ENCODE measurements at regions not wholly inside any gene's neighbourhood (a gene's known extent, or its start where the extent isn't known, plus 50 kb on each side); places are given as distances from the start of the nearest gene placed in this dataset.

GRCh38 chr7:101693498-101694091 lies 64.5 kb upstream of the MYL10 start:
- no peak for DNase-seq
- in situ Hi-C loops (cut with HindIII; ENCODE audit: low pct_ligation_motif_present, low sequenced_read_pairs): no loop called here
- no peak for TF ChIP-seq CTCF (IDR thresholded peaks at IDR 0.05; ENCODE audit: low read depth, low read length, missing control alignments)

DNA sequence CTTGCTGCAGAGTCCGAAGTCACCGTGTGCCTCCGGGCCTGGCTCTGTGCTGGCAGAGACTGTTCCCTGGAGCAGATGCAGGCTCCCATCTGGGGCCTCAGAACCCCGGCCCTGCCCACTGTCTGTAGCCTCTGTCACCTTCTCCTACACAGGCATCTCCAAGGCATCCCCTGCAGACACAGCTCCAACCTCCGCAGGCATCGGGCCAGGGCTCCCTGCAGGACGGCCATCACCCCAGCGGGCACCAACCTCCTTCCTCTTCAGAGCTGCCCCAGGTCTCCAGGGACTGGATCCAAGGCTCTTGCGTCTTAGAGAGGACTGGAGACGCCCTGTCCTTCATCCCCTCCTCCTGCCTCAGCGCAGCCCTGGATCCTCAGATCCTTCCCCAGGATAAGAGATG lies 69.9 kb upstream of the MYL10 start:
- no peak for TF ChIP-seq CTCF (IDR thresholded peaks at IDR 0.05; ENCODE audit: low read depth, low read length, missing control alignments)
- Histone ChIP-seq H3K4me3 (ENCODE audit: low read depth, low read length) (no peak overlapping the region), H3K27me3 (replicated peaks) (peaks cover 16% of the 10 kb centered on the region), H3K27ac (no peak overlapping the region), H3K36me3 (replicated peaks) (no peaks in the 10 kb centered on the region)
- DNase-seq: no peak
- in situ Hi-C loops (cut with HindIII; ENCODE audit: low pct_ligation_motif_present, low sequenced_read_pairs): no loop called here

More at GRCh38 chr7:101693498-101694091, 64.5 kb upstream of the MYL10 start:
- H3K36me3 ChIP-seq (replicated peaks): no peaks in the 10 kb centered on the region
- H3K27ac ChIP-seq: no peak overlapping the region
- H3K4me3 ChIP-seq (ENCODE audit: low read depth, low read length): no peak overlapping the region
- H3K27me3 ChIP-seq (replicated peaks): no peaks in the 10 kb centered on the region

- TF ChIP-seq CTCF (IDR thresholded peaks at IDR 0.05; ENCODE audit: low read depth, low read length, missing control alignments): no peak
- Histone ChIP-seq H3K4me3 (ENCODE audit: low read depth, low read length) (no peak overlapping the region), H3K27ac (no peak overlapping the region), H3K27me3 (replicated peaks) (peaks cover 16% of the 10 kb centered on the region), H3K36me3 (replicated peaks) (no peaks in the 10 kb centered on the region)
- DNase-seq: no peak
- in situ Hi-C loops (cut with HindIII; ENCODE audit: low pct_ligation_motif_present, low sequenced_read_pairs): no loop called here
Observed at GRCh38 chr7:101699399-101699798, 70.3 kb upstream of the MYL10 start.

- Histone ChIP-seq H3K4me3 (ENCODE audit: low read depth, low read length) (no peak overlapping the region), H3K27me3 (replicated peaks) (peaks cover 16% of the 10 kb centered on the region), H3K27ac (no peak overlapping the region), H3K36me3 (replicated peaks) (no peaks in the 10 kb centered on the region)
- no peak for DNase-seq
- in situ Hi-C loops (cut with HindIII; ENCODE audit: low pct_ligation_motif_present, low sequenced_read_pairs): no loop called here
- no peak for TF ChIP-seq CTCF (IDR thresholded peaks at IDR 0.05; ENCODE audit: low read depth, low read length, missing control alignments)
Observed at GRCh38 chr7:101699881-101700823, 71.1 kb upstream of the MYL10 start.

- Histone ChIP-seq H3K4me3 (ENCODE audit: low read depth, low read length) (no peak overlapping the region), H3K27me3 (replicated peaks) (peaks cover 18% of the 10 kb centered on the region), H3K27ac (no peak overlapping the region), H3K36me3 (replicated peaks) (no peaks in the 10 kb centered on the region)
- no peak for TF ChIP-seq CTCF (IDR thresholded peaks at IDR 0.05; ENCODE audit: low read depth, low read length, missing control alignments)
- in situ Hi-C loops (cut with HindIII; ENCODE audit: low pct_ligation_motif_present, low sequenced_read_pairs): no loop called here
- no peak for DNase-seq
Observed at GRCh38 chr7:101701153-101701794, 72.2 kb upstream of the MYL10 start.
